Endothelial cell of umbilical vein (primary cell): ENCODE measurements at regions not wholly inside any gene's neighbourhood (a gene's known extent, or its start where the extent isn't known, plus 50 kb on each side); places are given as distances from the start of the nearest gene placed in this dataset.

Source experiments
- EZH2 ChIP-seq: IDR thresholded peaks from 2 replicates; pipeline ENCODE4 v1.6.1; 2012; ENCODE audit warnings: borderline replicate concordance, low read depth, mild to moderate bottlenecking, moderate library complexity, low read length, inconsistent platforms; ENCODE audit not compliant: severe bottlenecking
- TF ChIP-seq, protein P1 (sequence below), 2 donors: IDR thresholded peaks; 1 replicate in 1 of 2; 2 replicates in 1 of 2; pipeline ENCODE4 v1.5.1; 2011; ENCODE audit warnings: low read length in 2 of 2, mild to moderate bottlenecking in 2 of 2, moderate library complexity in 2 of 2, control low read depth in 1 of 2, inconsistent platforms in 1 of 2, low read depth in 1 of 2; ENCODE audit not compliant: insufficient read depth in 1 of 2; ENCODE audit errors: extremely low read depth in 1 of 2

- TF ChIP-seq, protein P1, sequence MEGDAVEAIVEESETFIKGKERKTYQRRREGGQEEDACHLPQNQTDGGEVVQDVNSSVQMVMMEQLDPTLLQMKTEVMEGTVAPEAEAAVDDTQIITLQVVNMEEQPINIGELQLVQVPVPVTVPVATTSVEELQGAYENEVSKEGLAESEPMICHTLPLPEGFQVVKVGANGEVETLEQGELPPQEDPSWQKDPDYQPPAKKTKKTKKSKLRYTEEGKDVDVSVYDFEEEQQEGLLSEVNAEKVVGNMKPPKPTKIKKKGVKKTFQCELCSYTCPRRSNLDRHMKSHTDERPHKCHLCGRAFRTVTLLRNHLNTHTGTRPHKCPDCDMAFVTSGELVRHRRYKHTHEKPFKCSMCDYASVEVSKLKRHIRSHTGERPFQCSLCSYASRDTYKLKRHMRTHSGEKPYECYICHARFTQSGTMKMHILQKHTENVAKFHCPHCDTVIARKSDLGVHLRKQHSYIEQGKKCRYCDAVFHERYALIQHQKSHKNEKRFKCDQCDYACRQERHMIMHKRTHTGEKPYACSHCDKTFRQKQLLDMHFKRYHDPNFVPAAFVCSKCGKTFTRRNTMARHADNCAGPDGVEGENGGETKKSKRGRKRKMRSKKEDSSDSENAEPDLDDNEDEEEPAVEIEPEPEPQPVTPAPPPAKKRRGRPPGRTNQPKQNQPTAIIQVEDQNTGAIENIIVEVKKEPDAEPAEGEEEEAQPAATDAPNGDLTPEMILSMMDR (IDR thresholded peaks at IDR 0.05; ENCODE audit: extremely low read depth in 1 of 2, insufficient read depth in 1 of 2, low read depth in 1 of 2, low read length in 2 of 2): no peak
- no peak for TF ChIP-seq EZH2
Observed at GRCh38 chr3:20316238-20316637, 130.2 kb upstream of the SGO1 start.
